ENCODE measurements at regions not wholly inside any gene's neighbourhood (a gene's known extent, or its start where the extent isn't known, plus 50 kb on each side); places are given as distances from the start of the nearest gene placed in this dataset.

DNA sequence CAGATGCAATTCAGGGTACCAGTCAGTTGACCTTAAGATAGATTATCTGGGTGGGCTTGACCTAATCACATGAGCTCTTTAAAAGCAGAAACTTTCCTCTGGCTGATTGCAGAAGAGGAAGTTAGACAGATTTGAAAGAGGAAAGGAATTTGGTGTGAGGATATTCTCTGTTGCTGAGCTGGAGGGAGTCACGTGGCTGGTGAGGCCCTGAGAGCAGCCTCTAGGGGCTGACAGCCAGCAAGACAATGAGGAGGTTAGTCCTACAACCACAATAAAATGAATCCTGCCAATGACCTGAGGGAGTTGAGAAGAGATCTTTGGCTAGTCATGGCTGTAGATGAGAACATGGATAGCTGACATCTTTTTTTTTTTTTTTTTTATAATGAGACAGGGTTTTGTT lies 87.0 kb upstream of the B3GAT2 start:
- DNase-seq (no peak), ATAC-seq (no peak)
- intact Hi-C loops (cut with micrococcal nuclease), result no loop called here
- Histone ChIP-seq H3K4me1 (ENCODE audit: insufficient read depth, low read length) (no peaks in the 10 kb centered on the region), H3K79me2 (ENCODE audit: low read length) (no peaks in the 10 kb centered on the region), H3K4me2 (ENCODE audit: low read length) (no peak overlapping the region), H3K9me3 (ENCODE audit: low read length) (no peaks in the 10 kb centered on the region), H3F3A (ENCODE audit: low read length, unreplicated experiment) (no peaks in the 10 kb centered on the region), H3K9ac (ENCODE audit: low read length) (no peak overlapping the region), H4K20me1 (ENCODE audit: low read length) (no peaks in the 10 kb centered on the region), H3K27ac (ENCODE audit: low read length) (no peak overlapping the region), H3K9me2 (replicated peaks; ENCODE audit: low read length) (no peaks in the 10 kb centered on the region), H3K4me3 (ENCODE audit: low read length) (no peak overlapping the region), H2AFZ (ENCODE audit: low read length) (no peak overlapping the region), H3K27me3 (ENCODE audit: low read length) (peaks cover 36% of the 10 kb centered on the region), H3K36me3 (ENCODE audit: low read depth, low read length) (no peaks in the 10 kb centered on the region)
- no TSS peak for BruUV-seq (replicated peaks)
- POLR2A ChIA-PET (ENCODE audit: unreplicated experiment), result no interaction called here
- CTCF ChIA-PET, result no interaction called here
- TF ChIP-seq, protein P1, sequence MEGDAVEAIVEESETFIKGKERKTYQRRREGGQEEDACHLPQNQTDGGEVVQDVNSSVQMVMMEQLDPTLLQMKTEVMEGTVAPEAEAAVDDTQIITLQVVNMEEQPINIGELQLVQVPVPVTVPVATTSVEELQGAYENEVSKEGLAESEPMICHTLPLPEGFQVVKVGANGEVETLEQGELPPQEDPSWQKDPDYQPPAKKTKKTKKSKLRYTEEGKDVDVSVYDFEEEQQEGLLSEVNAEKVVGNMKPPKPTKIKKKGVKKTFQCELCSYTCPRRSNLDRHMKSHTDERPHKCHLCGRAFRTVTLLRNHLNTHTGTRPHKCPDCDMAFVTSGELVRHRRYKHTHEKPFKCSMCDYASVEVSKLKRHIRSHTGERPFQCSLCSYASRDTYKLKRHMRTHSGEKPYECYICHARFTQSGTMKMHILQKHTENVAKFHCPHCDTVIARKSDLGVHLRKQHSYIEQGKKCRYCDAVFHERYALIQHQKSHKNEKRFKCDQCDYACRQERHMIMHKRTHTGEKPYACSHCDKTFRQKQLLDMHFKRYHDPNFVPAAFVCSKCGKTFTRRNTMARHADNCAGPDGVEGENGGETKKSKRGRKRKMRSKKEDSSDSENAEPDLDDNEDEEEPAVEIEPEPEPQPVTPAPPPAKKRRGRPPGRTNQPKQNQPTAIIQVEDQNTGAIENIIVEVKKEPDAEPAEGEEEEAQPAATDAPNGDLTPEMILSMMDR (conservative IDR thresholded peaks at IDR 0.05; ENCODE audit: low read depth, low read length), result no peak

DNA sequence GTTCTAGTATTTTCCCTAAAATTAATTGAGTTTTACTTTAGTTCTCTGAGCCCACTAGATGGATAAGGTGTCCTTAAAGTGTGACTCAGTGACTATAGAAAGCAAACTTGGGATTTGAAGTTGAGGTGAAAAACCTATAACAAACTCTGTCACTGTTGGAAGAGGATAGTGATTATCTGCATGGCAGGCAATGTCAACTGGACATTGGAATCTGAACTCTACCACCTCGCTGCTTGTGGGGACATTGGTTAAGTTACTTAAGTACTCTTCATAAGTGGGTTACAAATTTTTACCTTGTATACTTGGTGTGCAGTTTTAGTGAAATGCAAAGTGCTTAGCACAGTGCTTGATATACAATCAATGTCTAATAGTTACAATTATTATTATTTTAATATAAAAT lies 87.9 kb upstream of the B3GAT2 start:
- Histone ChIP-seq H3K36me3 (ENCODE audit: low read depth, low read length) (no peaks in the 10 kb centered on the region), H3K27me3 (ENCODE audit: low read length) (peaks cover 42% of the 10 kb centered on the region), H4K20me1 (ENCODE audit: low read length) (no peaks in the 10 kb centered on the region), H3K4me2 (ENCODE audit: low read length) (no peak overlapping the region), H3K9me3 (ENCODE audit: low read length) (no peaks in the 10 kb centered on the region), H3K4me3 (ENCODE audit: low read length) (no peak overlapping the region), H2AFZ (ENCODE audit: low read length) (no peak overlapping the region), H3F3A (ENCODE audit: low read length, unreplicated experiment) (no peaks in the 10 kb centered on the region), H3K27ac (ENCODE audit: low read length) (no peak overlapping the region), H3K4me1 (ENCODE audit: insufficient read depth, low read length) (no peaks in the 10 kb centered on the region), H3K9me2 (replicated peaks; ENCODE audit: low read length) (no peaks in the 10 kb centered on the region), H3K79me2 (ENCODE audit: low read length) (no peaks in the 10 kb centered on the region), H3K9ac (ENCODE audit: low read length) (no peak overlapping the region)
- BruUV-seq (replicated peaks), result no TSS peak
- ATAC-seq, result no peak
- CTCF ChIA-PET, result no interaction called here
- TF ChIP-seq EZH2phosphoT487 (IDR thresholded peaks at IDR 0.05; ENCODE audit: borderline replicate concordance, low read length), result no peak
- TF ChIP-seq EZH2 (IDR thresholded peaks at IDR 0.05; ENCODE audit: low read length, unreplicated experiment), result no peak
- TF ChIP-seq, protein P1 (conservative IDR thresholded peaks at IDR 0.05; ENCODE audit: low read depth, low read length), result no peak
- POLR2A ChIA-PET (ENCODE audit: unreplicated experiment), result no interaction called here
- intact Hi-C loops (cut with micrococcal nuclease), result no loop called here
- DNase-seq, result no peak

- Histone ChIP-seq H3K9ac (ENCODE audit: low read length) (no peak overlapping the region), H3K27me3 (ENCODE audit: low read length) (peaks cover 39% of the 10 kb centered on the region), H3K9me2 (replicated peaks; ENCODE audit: low read length) (no peaks in the 10 kb centered on the region), H3K79me2 (ENCODE audit: low read length) (no peaks in the 10 kb centered on the region), H3K4me3 (ENCODE audit: low read length) (no peak overlapping the region), H4K20me1 (ENCODE audit: low read length) (no peaks in the 10 kb centered on the region), H3F3A (ENCODE audit: low read length, unreplicated experiment) (no peaks in the 10 kb centered on the region), H2AFZ (ENCODE audit: low read length) (no peak overlapping the region), H3K36me3 (ENCODE audit: low read depth, low read length) (no peaks in the 10 kb centered on the region), H3K9me3 (ENCODE audit: low read length) (no peaks in the 10 kb centered on the region), H3K4me1 (ENCODE audit: insufficient read depth, low read length) (no peaks in the 10 kb centered on the region), H3K27ac (ENCODE audit: low read length) (no peak overlapping the region), H3K4me2 (ENCODE audit: low read length) (no peak overlapping the region)
- CTCF ChIA-PET, result no interaction called here
- intact Hi-C loops (cut with micrococcal nuclease), result no loop called here
- DNase-seq (no peak), ATAC-seq (no peak)
- BruUV-seq (replicated peaks), result no TSS peak
- POLR2A ChIA-PET (ENCODE audit: unreplicated experiment), result no interaction called here
- TF ChIP-seq EZH2phosphoT487 (IDR thresholded peaks at IDR 0.05; ENCODE audit: borderline replicate concordance, low read length) (no peak), EZH2 (IDR thresholded peaks at IDR 0.05; ENCODE audit: low read length, unreplicated experiment) (no peak)
- TF ChIP-seq, protein P1 (conservative IDR thresholded peaks at IDR 0.05; ENCODE audit: low read depth, low read length), result no peak
Observed at GRCh38 chr6:71045296-71045695, 88.4 kb upstream of the B3GAT2 start.
